Renal cortex interstitium (tissue), 11 donors: ENCODE measurements at regions not wholly inside any gene's neighbourhood (a gene's known extent, or its start where the extent isn't known, plus 50 kb on each side); places are given as distances from the start of the nearest gene placed in this dataset.

Experiments
- DNase-seq, 11 donors: peaks; one replicate each; pipeline ENCODE4 v3.0.0-alpha.2; 2013; ENCODE audit warnings: low read depth in 9 of 11, low spot score in 4 of 11; ENCODE audit errors: extremely low read depth in 1 of 11

GRCh38 chr12:106004289-106004688 lies 134.5 kb downstream of the NUAK1 start:
- DNase-seq: no peak

GRCh38 chr12:106006382-106006781 lies 132.4 kb downstream of the NUAK1 start:
- DNase-seq: no peak

- no peak for DNase-seq
Measured at GRCh38 chr12:106006940-106007339, 131.8 kb downstream of the NUAK1 start.

- DNase-seq: no peak
Measured at GRCh38 chr12:106010741-106011140, 128.0 kb downstream of the NUAK1 start.
